Naive thymus-derived CD8-positive, alpha-beta T cell (primary cell): ENCODE measurements at regions not wholly inside any gene's neighbourhood (a gene's known extent, or its start where the extent isn't known, plus 50 kb on each side); places are given as distances from the start of the nearest gene placed in this dataset.

Experiments
- ATAC-seq, 2 donors: fragments of 150-1000 bp; cut with Tn5 transposase in 1 of 2; sonication (Bioruptor Pico), chemical (Tn5 transposase) in 1 of 2; 1 replicate in 1 of 2; 2 replicates in 1 of 2; pipeline ENCODE4 v1.10.0; 2021; ENCODE audit warnings: mild to moderate bottlenecking in 2 of 2, moderate library complexity in 2 of 2
- POLR2A ChIA-PET: fragments of 350-600 bp; sonication (Branson Sonifier 250); formaldehyde crosslinking; loops from one replicate; lab custom pipeline; 2021; ENCODE audit warnings: antibody characterized with exemption; lab: Charles Lee
- DNase-seq, 10 donors: peaks; one replicate each; pipeline versions ENCODE4 v3.0.0 to v3.0.0-alpha.2; 2020 to 2022
- H3K27ac Mint-ChIP-seq, 10 donors: one replicate each; pipeline ENCODE4 v1.8.0; 2020 to 2022; ENCODE audit warnings: mild to moderate bottlenecking in 10 of 10, mixed read lengths in 10 of 10, moderate library complexity in 4 of 10, inconsistent platforms in 1 of 10
- H3K27me3 Mint-ChIP-seq, 5 donors: one replicate each; pipeline ENCODE4 v1.8.0; 2021 to 2022; ENCODE audit warnings: mixed read lengths in 5 of 5
- H3K36me3 Mint-ChIP-seq, 3 donors: one replicate each; pipeline ENCODE4 v1.8.0; 2020 to 2022; ENCODE audit warnings: mixed read lengths in 3 of 3, mild to moderate bottlenecking in 2 of 3, inconsistent platforms in 1 of 3
- H3K4me1 Mint-ChIP-seq, 4 donors: one replicate each; pipeline ENCODE4 v1.8.0; 2021 to 2022; ENCODE audit warnings: mixed read lengths in 4 of 4
- H3K4me3 Mint-ChIP-seq, 10 donors: one replicate each; pipeline ENCODE4 v1.8.0; 2020 to 2022; ENCODE audit warnings: mild to moderate bottlenecking in 10 of 10, mixed read lengths in 10 of 10, moderate library complexity in 6 of 10, inconsistent platforms in 1 of 10
- H3K9me3 Mint-ChIP-seq, 9 donors: one replicate each; pipeline ENCODE4 v1.8.0; 2020 to 2022; ENCODE audit warnings: mixed read lengths in 9 of 9, mild to moderate bottlenecking in 3 of 9, inconsistent platforms in 1 of 9, moderate library complexity in 1 of 9

DNA sequence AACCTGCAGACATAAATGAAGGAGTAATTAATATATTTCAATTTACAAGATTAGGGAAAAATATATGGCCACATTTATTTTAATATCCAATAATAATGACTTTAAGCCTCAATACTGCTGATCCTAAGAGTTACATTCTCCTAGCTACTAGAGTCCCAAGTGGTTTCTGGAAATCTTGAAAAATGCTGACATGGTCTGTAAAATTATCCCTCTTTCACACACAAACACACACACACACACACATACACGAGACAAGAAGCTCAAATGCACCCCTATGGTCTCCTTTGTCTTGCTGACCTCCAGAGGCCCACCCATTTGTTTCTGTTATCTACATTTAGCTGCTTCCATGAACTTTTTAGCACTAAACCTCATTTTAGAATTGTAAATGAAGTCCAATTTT lies 53.0 kb upstream of the USP15 start:
- H3K27ac Mint-ChIP-seq = no peak overlapping the region
- peaks cover 5 to 16% (median 11%) of the 10 kb centered on the region in 4 donors for H3K4me1 Mint-ChIP-seq
- no peak overlapping the region for H3K4me3 Mint-ChIP-seq
- no peak for ATAC-seq
- H3K36me3 Mint-ChIP-seq = peaks cover 0 to 22% (median 18%) of the 10 kb centered on the region in 3 donors
- no peak for DNase-seq
- POLR2A ChIA-PET = no interaction called here
- H3K27me3 Mint-ChIP-seq = peaks cover 0 to 21% (median 8%) of the 10 kb centered on the region in 5 donors
- H3K9me3 Mint-ChIP-seq = peaks cover 10 to 27% (median 21%) of the 10 kb centered on the region in 9 donors
